Neural progenitor cell (in vitro differentiated cells): ENCODE measurements at regions not wholly inside any gene's neighbourhood (a gene's known extent, or its start where the extent isn't known, plus 50 kb on each side); places are given as distances from the start of the nearest gene placed in this dataset.

Source experiments
- DNase-seq: peaks from one replicate; pipeline ENCODE4 v3.0.0-alpha.2; 2016; ENCODE audit warnings: low spot score
- H2AFZ ChIP-seq: fragments of 200-600 bp; sonication (generic); replicated peaks from 2 replicates; pipeline ENCODE4 v1.6.1; 2016; ENCODE audit warnings: antibody characterized with exemption
- H3F3A ChIP-seq: fragments of 200-600 bp; sonication (generic); 2 replicates; pipeline ENCODE4 v1.6.1; 2016; ENCODE audit warnings: antibody characterized with exemption, low read depth
- H3K27ac ChIP-seq: fragments of 200-600 bp; sonication (generic); 2 replicates; pipeline ENCODE4 v1.5.1; 2016; ENCODE audit warnings: mild to moderate bottlenecking
- H3K27me3 ChIP-seq: fragments of 200-600 bp; sonication (generic); 2 replicates; pipeline ENCODE4 v1.6.1; 2016; ENCODE audit warnings: mild to moderate bottlenecking, moderate library complexity
- H3K36me3 ChIP-seq: fragments of 200-600 bp; sonication (generic); 2 replicates; pipeline ENCODE4 v1.5.1; 2016
- H3K4me1 ChIP-seq: fragments of 200-600 bp; sonication (generic); 2 replicates; pipeline ENCODE4 v1.6.1; 2016; ENCODE audit warnings: mixed run types
- H3K4me2 ChIP-seq: fragments of 200-600 bp; sonication (generic); 2 replicates; pipeline ENCODE4 v1.6.1; 2016
- H3K4me3 ChIP-seq: fragments of 200-600 bp; sonication (generic); 2 replicates; pipeline ENCODE4 v1.5.1; 2016
- H3K79me2 ChIP-seq: fragments of 200-600 bp; sonication (generic); 2 replicates; pipeline ENCODE4 v1.6.1; 2016; ENCODE audit warnings: low read depth
- H3K9ac ChIP-seq: fragments of 200-600 bp; sonication (generic); 2 replicates; pipeline ENCODE4 v1.6.1; 2016
- H3K9me3 ChIP-seq: fragments of 200-600 bp; sonication (generic); 2 replicates; pipeline ENCODE4 v1.5.1; 2016; ENCODE audit warnings: low read depth
- H4K20me1 ChIP-seq: fragments of 200-600 bp; sonication (generic); 2 replicates; pipeline ENCODE4 v1.6.1; 2016; ENCODE audit warnings: low read depth
- H3K27ac Mint-ChIP-seq: 3 replicates; pipeline ENCODE4 v1.8.0; 2021; ENCODE audit warnings: mixed read lengths
- H3K27me3 Mint-ChIP-seq: 2 replicates; pipeline ENCODE4 v1.8.0; 2022; ENCODE audit warnings: low read depth, mild to moderate bottlenecking, inconsistent platforms, moderate library complexity, mixed read lengths; ENCODE audit not compliant: insufficient read depth
- H3K36me3 Mint-ChIP-seq: 3 replicates; pipeline ENCODE4 v1.8.0; 2021; ENCODE audit warnings: mixed read lengths
- H3K4me1 Mint-ChIP-seq: 3 replicates; pipeline ENCODE4 v1.8.0; 2021; ENCODE audit warnings: mixed read lengths
- H3K4me3 Mint-ChIP-seq: 3 replicates; pipeline ENCODE4 v1.8.0; 2021; ENCODE audit warnings: mild to moderate bottlenecking, moderate library complexity, mixed read lengths
- H3K9me3 Mint-ChIP-seq: 3 replicates; pipeline ENCODE4 v1.8.0; 2020; ENCODE audit warnings: mixed read lengths
- CTCF ChIP-seq: fragments of 200-600 bp; sonication (generic); IDR thresholded peaks from 2 replicates; pipeline ENCODE4 v1.5.1; 2017; ENCODE audit warnings: antibody characterized with exemption, mild to moderate bottlenecking
- EZH2 ChIP-seq: fragments of 200-600 bp; sonication (generic); IDR thresholded peaks from 2 replicates; pipeline ENCODE4 v1.6.1; 2017; ENCODE audit warnings: antibody characterized with exemption, mild to moderate bottlenecking, moderate library complexity
- EZH2phosphoT487 ChIP-seq: fragments of 200-600 bp; sonication (generic); IDR thresholded peaks from 2 replicates; pipeline ENCODE4 v1.6.1; 2017; ENCODE audit warnings: antibody characterized with exemption

GRCh38 chr10:24008164-24009091 is 200.5 kb upstream of the KIAA1217 start:
- no peaks in the 10 kb centered on the region for H3K36me3 ChIP-seq
- Mint-ChIP-seq H3K4me3 (peak overlapping the region; percentile 30), H3K27me3 (no peaks in the 10 kb centered on the region), H3K27ac (peak overlapping the region; percentile 94), H3K9me3 (no peaks in the 10 kb centered on the region), H3K36me3 (no peaks in the 10 kb centered on the region), H3K4me1 (peaks cover 54% of the 10 kb centered on the region)
- H3K27ac ChIP-seq, result no peak overlapping the region
- peaks cover 29% of the 10 kb centered on the region for H3K4me1 ChIP-seq
- peaks cover 6% of the 10 kb centered on the region for H3F3A ChIP-seq
- H2AFZ ChIP-seq, result peak overlapping the region; percentile 11
- peak overlapping the region; percentile 31 for H3K4me2 ChIP-seq
- no peaks in the 10 kb centered on the region for H3K27me3 ChIP-seq
- no peak for TF ChIP-seq EZH2phosphoT487
- no peak for TF ChIP-seq CTCF
- no peak for TF ChIP-seq EZH2
- no peak overlapping the region for H3K9ac ChIP-seq
- no peaks in the 10 kb centered on the region for H3K9me3 ChIP-seq
- H3K4me3 ChIP-seq, result no peak overlapping the region
- peak; percentile 38 for DNase-seq
- H4K20me1 ChIP-seq, result no peaks in the 10 kb centered on the region
- H3K79me2 ChIP-seq, result no peaks in the 10 kb centered on the region

DNA sequence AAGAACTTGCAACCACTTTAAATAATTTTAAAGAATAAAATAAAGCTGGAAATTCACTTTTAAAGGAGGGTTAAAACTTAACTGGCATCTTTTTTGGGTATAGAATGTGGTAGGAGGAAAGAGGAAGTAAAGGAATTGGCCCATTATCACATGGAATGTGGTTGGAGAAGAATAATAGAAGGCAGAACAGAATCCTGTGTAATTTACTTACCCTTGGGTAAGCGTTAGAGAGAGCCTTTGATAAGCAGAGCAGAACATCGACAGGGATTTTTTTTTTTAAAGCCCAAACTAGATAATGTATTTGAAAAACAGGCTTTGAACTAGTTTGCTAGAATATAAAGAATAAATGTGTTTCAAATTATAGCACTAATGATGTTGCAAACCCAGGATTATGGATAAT is 199.8 kb upstream of the KIAA1217 start:
- H3F3A ChIP-seq, result peaks cover 6% of the 10 kb centered on the region
- no peaks in the 10 kb centered on the region for H3K79me2 ChIP-seq
- peaks cover 29% of the 10 kb centered on the region for H3K4me1 ChIP-seq
- no peak for TF ChIP-seq EZH2phosphoT487
- TF ChIP-seq EZH2, result no peak
- no peak for TF ChIP-seq CTCF
- Mint-ChIP-seq H3K36me3 (no peaks in the 10 kb centered on the region), H3K9me3 (no peaks in the 10 kb centered on the region), H3K4me3 (no peak overlapping the region), H3K27ac (peak overlapping the region; percentile 16), H3K4me1 (peaks cover 54% of the 10 kb centered on the region), H3K27me3 (no peaks in the 10 kb centered on the region)
- H3K9ac ChIP-seq, result no peak overlapping the region
- DNase-seq, result peak; percentile 29
- no peak overlapping the region for H3K27ac ChIP-seq
- H3K4me2 ChIP-seq, result peak overlapping the region; percentile 31
- H2AFZ ChIP-seq, result no peak overlapping the region
- no peak overlapping the region for H3K4me3 ChIP-seq
- H4K20me1 ChIP-seq, result no peaks in the 10 kb centered on the region
- H3K27me3 ChIP-seq, result no peaks in the 10 kb centered on the region
- H3K9me3 ChIP-seq, result no peaks in the 10 kb centered on the region
- no peaks in the 10 kb centered on the region for H3K36me3 ChIP-seq

DNA sequence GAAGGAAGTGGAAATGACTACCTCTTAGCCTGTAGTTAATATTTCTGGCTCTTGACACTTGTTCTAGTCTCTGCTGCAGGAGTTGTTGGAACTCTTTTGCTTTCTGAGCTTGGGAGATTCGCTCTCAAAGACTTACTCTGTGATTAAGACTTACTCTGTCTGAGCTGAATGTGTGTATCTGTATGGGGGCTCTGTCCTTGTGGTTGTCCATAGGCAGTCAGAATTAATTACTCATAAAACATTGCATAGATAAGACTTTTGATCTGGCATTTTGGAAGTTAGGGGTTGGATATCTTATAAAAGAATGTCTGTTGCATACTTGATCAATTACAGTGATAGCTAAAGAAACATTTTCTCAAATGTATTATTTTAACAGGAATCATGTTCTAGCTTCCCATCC is 199.2 kb upstream of the KIAA1217 start:
- H2AFZ ChIP-seq, result no peak overlapping the region
- Mint-ChIP-seq H3K27ac (peak overlapping the region; percentile 61), H3K4me3 (no peak overlapping the region), H3K9me3 (no peaks in the 10 kb centered on the region), H3K4me1 (peaks cover 54% of the 10 kb centered on the region), H3K27me3 (no peaks in the 10 kb centered on the region), H3K36me3 (no peaks in the 10 kb centered on the region)
- H4K20me1 ChIP-seq, result no peaks in the 10 kb centered on the region
- no peak overlapping the region for H3K9ac ChIP-seq
- TF ChIP-seq CTCF (no peak), EZH2 (no peak), EZH2phosphoT487 (no peak)
- H3K4me2 ChIP-seq, result peak overlapping the region; percentile 31
- H3F3A ChIP-seq, result peaks cover 6% of the 10 kb centered on the region
- no peaks in the 10 kb centered on the region for H3K9me3 ChIP-seq
- DNase-seq, result no peak
- H3K27me3 ChIP-seq, result no peaks in the 10 kb centered on the region
- H3K79me2 ChIP-seq, result no peaks in the 10 kb centered on the region
- H3K27ac ChIP-seq, result no peak overlapping the region
- H3K4me3 ChIP-seq, result no peak overlapping the region
- H3K36me3 ChIP-seq, result no peaks in the 10 kb centered on the region
- H3K4me1 ChIP-seq, result peaks cover 29% of the 10 kb centered on the region
